ENCODE measurements at regions not wholly inside any gene's neighbourhood (a gene's known extent, or its start where the extent isn't known, plus 50 kb on each side); places are given as distances from the start of the nearest gene placed in this dataset.

DNA sequence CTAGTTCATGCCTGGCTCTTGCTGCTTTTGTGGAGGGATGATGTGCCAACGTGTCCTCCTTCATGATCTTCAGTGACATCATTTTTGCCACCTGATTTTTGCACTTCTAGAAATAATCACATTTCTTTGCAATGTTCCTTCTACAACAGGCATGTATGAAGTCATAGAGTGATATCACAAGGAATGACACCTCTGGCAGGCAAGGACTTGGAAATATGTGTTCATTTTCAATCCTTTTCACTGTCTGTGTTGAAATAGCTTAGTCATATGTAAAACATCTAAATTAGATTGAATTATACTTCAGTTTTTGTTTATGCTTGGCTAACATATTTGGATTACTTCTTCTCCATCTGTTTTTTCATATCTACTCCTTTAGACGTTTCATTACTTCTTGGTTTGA, 221.2 kb upstream of the STK26 start:
- TF ChIP-seq, protein P1, sequence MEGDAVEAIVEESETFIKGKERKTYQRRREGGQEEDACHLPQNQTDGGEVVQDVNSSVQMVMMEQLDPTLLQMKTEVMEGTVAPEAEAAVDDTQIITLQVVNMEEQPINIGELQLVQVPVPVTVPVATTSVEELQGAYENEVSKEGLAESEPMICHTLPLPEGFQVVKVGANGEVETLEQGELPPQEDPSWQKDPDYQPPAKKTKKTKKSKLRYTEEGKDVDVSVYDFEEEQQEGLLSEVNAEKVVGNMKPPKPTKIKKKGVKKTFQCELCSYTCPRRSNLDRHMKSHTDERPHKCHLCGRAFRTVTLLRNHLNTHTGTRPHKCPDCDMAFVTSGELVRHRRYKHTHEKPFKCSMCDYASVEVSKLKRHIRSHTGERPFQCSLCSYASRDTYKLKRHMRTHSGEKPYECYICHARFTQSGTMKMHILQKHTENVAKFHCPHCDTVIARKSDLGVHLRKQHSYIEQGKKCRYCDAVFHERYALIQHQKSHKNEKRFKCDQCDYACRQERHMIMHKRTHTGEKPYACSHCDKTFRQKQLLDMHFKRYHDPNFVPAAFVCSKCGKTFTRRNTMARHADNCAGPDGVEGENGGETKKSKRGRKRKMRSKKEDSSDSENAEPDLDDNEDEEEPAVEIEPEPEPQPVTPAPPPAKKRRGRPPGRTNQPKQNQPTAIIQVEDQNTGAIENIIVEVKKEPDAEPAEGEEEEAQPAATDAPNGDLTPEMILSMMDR (IDR thresholded peaks at IDR 0.05) = no peak
- no peaks in the 10 kb centered on the region for H3K9me3 ChIP-seq
- no peaks in the 10 kb centered on the region for H3K36me3 ChIP-seq
- no peak for ATAC-seq
- intact Hi-C loops (cut with DNase I) = no loop called here
- no peak for DNase-seq
- H3K27me3 ChIP-seq = peaks cover 0 to 40% (median 0%) of the 10 kb centered on the region in 7 donors
- peaks cover 0 to 12% (median 0%) of the 10 kb centered on the region in 9 donors for H3K4me1 ChIP-seq
- no peak overlapping the region for H3K27ac ChIP-seq
- H3K4me3 ChIP-seq = no peak overlapping the region
- WGBS, 2 donors = 68 to 69% methylated on average over 2 of the region's 2 CpGs

DNA sequence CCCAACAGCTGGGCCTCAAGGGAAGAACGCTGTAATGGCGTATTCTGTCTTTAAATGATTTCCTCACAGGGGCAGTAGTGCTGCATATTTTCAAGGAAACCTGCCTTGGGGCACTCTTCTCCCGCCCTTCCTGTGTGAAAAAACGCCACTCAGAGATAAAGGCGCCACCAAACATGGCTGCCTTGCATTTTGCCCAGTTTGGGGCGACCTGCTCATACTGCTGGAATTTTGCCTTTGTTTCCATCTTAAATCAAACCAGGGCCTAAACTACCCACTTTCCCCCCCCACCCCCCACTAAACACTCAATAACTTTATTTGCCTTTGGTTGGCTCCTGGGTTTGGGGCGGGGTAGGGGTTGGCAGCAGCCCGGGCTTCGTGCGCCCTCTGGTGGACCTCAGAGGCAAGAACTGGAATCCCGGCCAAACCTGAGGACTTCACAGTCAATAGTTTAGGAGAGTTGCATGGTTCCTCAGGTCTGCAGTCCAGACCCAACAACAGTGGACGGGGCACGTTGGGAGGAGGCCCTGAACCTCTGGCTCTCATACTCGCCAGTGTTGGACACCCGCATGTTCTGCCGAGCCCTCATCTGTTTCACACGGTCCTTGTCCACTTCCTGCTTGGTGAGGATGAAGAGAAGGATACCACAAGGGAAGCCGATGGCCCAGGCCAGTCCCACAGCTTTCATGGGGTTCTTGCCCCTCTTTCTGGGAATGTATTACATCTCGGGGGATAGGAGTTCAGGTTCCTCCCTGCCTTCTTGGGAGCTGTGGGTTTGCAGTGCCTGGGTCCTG, 220.1 kb upstream of the STK26 start:
- TF ChIP-seq, protein P1 (IDR thresholded peaks at IDR 0.05) = peak in 8 of 9 donors; percentile 21 to 69 (median 38)
- 70 to 92% methylated on average over 18 to 19 of the region's 19 CpGs for WGBS, 2 donors
- ATAC-seq = peak; percentile 30 to 92 (median 78)
- Histone ChIP-seq H3K4me3 (peak overlapping the region in 8 of 10 donors; percentile 5 to 48 (median 22)), H3K9me3 (no peaks in the 10 kb centered on the region), H3K36me3 (no peaks in the 10 kb centered on the region), H3K27ac (peak overlapping the region in 3 of 10 donors; percentile 44 to 54 (median 53)), H3K4me1 (peaks cover 0 to 12% (median 0%) of the 10 kb centered on the region in 9 donors), H3K27me3 (peaks cover 0 to 29% (median 0%) of the 10 kb centered on the region in 7 donors)
- DNase-seq = peak; percentile 17 to 24
- intact Hi-C loops (cut with DNase I) = loop anchor here in 1 of 10 donors (1.0 kb wide), 1 partner anchor 10 kb away; no protein-coding TSS in a partner anchor

DNA sequence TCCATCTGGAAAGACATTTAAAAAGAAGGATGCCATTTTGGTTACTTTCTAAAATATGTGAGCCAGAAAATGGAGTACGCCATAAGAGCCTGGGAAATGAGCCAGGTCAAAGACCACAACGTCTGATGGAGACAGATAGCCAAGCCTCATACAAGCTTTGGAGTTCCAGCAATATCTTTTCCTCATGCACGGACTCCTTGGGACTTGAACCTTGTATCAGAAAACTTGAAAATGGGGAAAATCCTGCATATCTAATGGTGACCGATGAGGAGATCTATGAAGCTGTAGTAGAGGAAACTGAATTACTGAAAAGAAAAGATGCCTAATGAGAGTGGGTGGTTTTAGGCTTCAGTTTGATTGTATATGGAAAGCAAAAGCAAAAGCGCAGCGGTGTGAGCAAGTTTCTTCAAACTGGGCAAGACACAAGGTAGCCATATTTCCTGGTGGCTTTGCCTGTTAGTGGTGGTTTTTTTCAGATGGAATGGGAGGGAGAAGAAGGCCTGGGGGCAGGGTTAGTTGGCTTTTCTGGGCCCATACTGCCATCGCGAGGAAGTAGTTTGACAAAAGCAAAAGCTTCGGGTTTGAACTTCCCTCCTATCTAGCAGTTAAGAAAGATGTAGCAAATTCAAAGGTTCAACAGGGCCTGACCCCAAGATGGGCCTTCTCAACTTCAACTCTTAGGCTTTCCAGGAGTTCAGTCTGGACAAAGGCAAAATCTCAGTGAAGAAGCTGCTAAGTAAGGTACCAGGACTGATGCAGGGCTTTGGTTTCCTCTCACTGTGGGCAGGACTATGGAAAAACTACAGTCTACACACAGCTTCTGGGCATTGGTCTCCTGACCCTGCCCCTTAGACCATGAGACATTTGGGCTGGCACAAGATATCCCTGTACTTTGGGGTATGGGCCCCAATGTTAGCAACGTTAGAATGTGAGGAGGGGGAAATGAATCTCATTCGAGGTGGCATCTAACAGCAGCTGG, 210.0 kb upstream of the STK26 start:
- DNase-seq = peak in 1 of 2 donors; percentile 53
- Histone ChIP-seq H3K27ac (peak overlapping the region; percentile 28 to 91 (median 76)), H3K4me1 (peaks cover 0 to 33% (median 0%) of the 10 kb centered on the region in 9 donors), H3K36me3 (no peaks in the 10 kb centered on the region), H3K9me3 (no peaks in the 10 kb centered on the region), H3K27me3 (peaks cover 0 to 7% (median 0%) of the 10 kb centered on the region in 7 donors), H3K4me3 (peak overlapping the region in 9 of 10 donors; percentile 21 to 60 (median 47))
- intact Hi-C loops (cut with DNase I) = loop anchor here in 1 of 10 donors (2.0 to 10.0 kb wide), 2 partner anchors 20 to 68 kb away; no protein-coding TSS in a partner anchor
- WGBS, 2 donors = 61 to 72% methylated on average over 11 of the region's 11 CpGs
- ATAC-seq = peak; percentile 88 to 96 (median 92)
- TF ChIP-seq, protein P1 (IDR thresholded peaks at IDR 0.05) = peak in 7 of 9 donors; percentile 18 to 68 (median 46)
